ENCODE measurements at regions not wholly inside any gene's neighbourhood (a gene's known extent, or its start where the extent isn't known, plus 50 kb on each side); places are given as distances from the start of the nearest gene placed in this dataset.

DNA sequence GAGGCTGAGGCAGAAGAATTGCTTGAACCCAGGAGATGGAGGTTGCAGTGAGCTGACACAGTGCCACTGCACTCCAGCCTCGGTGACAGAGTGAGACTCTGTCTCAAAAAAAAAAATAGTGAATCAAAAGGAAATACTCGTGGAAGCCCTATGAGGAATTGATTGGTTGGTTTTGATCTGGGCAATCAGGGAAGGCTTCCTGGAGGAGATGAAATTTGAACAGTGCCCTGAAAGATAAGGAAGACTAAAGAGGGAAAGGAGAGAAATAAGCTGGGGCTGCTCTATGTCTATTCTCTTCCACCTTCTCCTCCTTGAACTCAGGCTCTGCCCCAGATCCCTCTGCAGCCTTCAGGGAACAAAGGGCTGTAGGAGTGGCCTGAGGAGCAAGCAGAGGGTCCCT lies 54.1 kb downstream of the IRF2BPL start:
- no peak for DNase-seq

DNA sequence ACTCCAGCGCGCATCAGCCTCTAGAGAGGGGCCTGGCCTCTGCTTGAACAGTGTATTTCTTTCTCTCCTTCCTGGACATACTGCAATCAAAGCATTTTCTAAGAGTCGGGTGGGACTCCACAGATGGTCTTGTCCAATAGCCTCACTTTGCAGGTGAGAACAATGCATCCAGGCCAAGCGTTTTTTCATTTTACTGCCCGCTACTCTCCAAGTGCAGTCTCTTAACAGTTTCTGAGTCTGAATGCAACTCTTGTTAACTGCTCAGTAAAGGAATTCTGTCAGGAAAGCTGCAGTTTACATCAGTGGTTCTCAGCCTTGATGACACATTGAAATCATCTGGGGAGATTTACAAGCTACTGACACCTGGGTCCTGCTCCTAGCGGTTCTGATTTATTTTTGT lies 57.0 kb downstream of the IRF2BPL start:
- no peak for DNase-seq

DNA sequence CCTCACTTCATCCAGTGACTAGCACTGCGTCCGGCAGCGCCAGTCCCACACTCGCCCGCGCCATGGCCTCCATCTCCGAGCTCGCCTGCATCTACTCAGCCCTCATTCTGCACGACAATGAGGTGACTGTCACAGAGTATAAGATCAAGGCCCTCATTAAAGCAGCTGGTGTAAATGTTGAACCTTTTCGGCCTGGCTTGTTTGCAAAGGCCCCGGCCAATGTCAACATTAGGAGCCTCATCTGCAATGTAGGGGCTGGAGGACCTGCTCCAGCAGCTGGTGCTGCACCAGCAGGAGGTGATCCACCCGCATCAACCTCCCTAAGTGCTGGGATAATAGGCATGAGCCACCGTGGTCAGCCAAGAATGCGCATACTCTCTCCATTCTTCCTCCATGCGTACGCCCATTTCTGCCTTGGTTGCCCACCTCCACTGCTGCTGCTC lies 59.9 kb downstream of the IRF2BPL start:
- DNase-seq: no peak

DNA sequence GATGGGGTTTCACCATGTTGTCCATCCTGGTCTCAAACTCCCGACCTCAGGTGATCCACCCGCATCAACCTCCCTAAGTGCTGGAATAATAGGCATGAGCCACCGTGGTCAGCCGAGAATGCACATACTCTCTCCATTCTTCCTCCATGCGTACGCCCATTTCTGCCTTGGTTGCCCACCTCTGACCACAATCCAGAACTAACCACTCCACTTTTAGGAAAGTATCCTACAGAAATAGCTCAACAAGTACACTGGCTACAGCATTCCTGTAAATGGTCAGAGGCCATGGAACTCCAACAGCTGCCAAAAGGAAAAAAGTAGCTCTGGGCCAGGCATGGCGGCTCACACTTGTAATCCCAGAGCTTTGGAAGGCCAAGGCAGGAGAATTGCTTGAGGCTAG lies 60.7 kb downstream of the IRF2BPL start:
- DNase-seq: no peak

DNA sequence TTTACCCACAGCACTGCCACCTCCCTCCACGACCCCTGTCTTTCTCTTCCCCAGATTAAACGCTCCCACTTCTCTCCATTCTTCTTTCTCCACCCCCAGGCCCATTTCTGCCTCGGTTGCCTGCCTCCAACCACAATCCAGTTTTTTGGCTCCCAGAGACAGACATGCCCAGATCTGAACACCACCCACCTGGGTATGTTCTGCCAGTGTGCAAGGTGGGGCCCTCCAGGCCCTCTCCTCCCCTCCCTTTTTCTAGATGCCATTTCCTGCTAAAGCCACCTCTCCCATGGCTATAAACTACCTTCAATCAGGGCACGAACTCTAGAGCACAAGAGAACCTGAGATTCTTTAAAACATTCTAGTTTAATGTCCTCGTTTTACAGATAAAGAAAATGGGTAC lies 63.3 kb downstream of the IRF2BPL start:
- no peak for DNase-seq

DNA sequence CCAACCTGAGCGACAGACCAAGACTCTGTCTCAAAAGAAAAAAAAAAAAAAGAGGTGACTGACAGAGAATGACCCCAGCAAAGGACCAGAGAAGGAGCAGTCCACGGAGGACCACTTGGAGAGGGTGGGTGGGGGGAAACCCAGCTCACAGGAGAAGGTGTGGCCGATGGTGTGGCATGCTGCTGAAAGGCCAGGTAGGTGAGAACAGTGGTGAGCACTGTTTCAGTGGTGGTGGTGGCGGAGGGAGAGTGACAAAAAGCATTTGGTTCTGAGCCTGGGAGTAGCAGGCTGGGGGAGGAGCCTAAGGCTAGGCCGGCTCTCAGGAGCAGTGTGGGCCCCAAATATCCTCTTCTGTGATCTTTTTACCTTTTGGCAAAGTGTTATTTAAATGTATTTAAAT lies 63.8 kb downstream of the IRF2BPL start:
- DNase-seq: no peak

DNA sequence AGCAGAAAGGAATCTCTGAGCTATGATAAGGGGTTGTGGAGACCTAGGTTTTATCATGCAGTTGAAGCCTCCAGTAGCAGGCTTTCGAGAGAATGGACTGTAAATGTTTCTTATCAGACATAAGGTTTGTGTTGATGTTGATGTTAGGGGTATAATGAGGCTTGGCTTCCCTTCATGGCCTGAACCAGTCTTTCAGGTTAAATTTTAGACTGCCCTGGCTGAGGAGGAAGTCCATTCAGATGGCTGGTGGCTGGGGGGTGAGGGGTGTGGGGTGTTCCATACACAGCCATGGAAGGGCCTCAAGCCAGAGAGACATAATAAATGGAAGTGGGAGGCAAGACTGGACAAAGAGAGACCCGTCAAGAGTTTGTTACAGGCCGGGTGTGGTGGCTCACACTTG lies 65.1 kb downstream of the IRF2BPL start:
- DNase-seq: no peak

DNA sequence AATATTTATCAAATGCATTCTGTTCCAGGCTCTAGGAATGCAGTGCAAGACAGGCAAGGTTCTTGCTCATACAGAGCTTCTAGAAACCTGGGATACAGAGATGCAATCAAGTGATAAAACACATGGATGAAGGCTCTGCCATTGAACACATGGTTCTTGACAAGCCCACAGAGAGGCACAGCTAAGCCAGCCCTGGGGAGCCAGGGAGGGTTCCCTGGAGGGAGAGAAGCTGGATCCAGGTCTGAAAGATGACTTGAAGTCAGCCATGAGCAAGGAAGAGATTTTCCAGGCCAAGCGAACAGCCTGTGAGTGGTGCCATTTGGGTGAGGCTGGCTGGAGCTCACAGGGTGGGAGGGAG lies 66.2 kb downstream of the IRF2BPL start:
- DNase-seq: no peak

DNA sequence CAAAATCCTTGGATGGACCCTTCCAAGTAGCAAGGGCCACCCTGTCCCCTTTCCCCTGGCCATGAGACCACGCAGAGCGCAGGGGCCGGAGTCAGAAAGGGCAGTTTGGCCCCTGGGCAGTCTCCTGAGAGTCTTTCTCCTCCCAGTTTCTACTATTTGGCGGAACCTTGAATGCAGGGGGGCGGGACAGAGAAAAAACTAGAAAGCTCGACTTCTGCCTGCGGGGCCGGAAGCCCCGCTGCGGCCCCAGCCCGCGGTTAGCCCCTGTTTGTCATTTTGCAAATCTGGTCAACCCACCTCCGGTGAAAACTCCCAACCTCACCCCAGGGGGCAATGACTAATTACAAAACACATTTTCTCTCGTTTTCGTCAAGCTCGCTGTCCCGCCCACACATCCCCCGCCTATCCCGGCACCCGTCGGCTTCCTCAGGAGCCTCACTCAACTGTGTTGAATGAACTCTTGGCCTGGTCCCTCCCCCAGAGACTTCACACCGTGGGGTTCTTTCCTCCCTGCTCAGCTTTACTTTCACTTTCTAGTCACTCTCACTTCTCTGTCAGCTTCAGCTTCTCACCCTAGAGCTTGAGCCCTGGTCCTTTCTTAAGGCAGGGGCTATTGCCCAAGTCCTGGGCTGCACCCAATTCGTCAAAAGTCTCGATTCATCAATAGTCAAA lies 66.7 kb downstream of the IRF2BPL start:
- peak; percentile 43 to 44 for DNase-seq

DNA sequence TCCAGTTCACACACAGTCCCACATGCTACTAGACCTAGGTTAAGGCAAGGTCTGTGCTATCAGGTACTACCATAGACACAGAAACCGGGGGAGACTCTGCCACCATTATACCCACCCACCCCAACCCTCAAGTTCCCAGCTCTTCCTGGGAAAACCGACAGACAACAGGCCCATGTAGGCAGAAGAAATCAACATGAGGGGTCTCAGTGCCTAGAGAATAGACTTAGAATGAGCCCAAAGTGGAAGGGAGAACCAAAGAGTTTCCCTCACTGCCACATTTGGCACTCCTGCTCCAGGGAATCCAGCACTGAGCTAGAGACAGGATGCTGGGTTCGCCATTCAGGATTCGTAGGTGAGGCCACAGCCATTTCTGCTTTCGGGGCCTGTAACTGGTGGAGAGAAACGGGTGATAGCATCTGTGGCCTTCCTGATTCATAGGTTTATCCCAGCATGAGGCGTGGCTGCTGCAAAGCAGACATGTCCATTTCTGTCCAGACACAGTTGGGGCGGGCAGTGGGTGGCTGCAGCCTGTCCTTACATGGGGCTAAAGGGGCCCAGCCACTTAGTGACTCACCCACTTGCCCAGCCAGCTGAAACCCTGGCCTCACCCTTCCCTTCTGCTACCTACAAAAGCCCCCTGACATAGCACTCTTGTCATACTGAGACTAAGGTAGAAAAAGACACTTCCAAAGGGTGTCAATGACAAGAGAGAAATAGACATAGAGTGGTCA lies 69.4 kb downstream of the IRF2BPL start:
- no peak for DNase-seq

DNA sequence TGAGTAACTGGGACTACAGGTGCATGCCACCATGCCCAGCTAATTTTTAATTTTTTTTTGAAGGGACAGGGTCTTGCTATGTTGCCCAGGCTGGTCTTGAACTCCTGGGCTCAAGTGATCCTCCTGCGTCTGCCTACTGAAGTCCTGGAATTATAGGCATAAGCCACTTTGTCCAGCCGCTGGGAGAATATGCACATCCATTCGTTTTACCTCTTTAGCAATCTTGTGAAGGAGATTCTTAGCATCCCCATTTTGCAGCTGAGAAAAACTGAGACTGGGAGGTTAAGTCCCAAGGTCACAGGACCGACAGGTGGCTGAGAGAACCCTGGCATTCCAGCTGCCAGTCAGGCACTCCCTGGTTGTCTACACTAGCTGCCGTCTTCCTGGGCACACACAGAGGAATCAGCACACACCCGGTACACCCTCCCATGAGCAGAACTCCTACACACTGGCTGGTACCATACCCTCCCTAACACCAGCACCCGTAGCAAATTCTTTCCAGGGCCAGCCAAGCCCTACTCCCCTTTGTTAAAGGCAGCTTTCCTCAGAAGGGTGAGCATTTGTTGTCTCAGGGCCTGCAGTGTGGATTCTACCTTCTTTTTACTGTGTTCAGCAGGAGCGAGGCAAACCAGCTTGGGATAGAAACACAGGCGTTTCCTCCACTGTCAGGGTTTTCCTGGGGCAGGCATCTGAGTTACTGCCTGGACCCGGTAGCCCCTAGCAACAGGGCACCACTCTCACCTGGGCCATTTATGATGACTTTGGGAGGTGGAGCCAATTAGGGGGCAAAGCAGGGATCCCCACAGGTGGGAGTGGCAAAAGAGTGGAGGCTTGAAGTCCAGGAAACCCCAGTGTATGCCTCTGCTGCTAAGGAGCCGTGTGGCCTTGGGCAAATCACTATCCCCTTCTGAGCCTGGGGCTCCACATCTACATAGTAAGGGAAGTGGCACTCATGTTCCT lies 70.2 kb downstream of the IRF2BPL start:
- DNase-seq: no peak

DNA sequence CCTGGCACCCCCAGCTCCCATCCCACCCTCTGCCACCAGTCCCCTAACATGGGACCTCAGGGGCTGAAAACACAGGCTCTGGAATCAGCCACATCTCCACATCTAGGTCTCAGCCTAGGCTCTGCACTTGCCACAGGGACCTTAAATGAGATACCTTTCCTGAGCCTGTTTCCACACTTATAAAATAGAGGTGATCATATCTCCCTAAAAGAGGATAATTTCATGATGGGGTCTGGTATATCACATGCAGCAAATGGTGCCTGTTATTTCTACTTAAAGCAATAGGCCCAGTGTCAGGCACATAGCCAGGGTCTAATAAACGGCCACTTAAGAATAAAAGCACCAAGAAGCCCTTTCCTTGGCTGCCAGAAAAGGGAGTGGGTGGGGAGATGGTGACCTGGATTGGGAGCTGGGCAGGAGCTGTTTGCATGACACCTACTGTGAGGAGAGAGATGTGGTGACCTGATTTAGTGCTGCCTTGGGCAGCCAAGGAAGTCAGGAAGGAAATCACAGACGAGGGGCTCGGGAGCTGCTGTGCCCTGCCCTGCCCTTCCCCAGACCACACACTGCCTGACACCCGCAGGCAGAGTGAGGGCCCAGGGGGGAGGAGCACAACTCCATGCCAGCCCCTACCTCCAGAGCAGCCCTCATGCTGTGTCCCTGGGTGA lies 71.2 kb downstream of the IRF2BPL start:
- no peak for DNase-seq

DNA sequence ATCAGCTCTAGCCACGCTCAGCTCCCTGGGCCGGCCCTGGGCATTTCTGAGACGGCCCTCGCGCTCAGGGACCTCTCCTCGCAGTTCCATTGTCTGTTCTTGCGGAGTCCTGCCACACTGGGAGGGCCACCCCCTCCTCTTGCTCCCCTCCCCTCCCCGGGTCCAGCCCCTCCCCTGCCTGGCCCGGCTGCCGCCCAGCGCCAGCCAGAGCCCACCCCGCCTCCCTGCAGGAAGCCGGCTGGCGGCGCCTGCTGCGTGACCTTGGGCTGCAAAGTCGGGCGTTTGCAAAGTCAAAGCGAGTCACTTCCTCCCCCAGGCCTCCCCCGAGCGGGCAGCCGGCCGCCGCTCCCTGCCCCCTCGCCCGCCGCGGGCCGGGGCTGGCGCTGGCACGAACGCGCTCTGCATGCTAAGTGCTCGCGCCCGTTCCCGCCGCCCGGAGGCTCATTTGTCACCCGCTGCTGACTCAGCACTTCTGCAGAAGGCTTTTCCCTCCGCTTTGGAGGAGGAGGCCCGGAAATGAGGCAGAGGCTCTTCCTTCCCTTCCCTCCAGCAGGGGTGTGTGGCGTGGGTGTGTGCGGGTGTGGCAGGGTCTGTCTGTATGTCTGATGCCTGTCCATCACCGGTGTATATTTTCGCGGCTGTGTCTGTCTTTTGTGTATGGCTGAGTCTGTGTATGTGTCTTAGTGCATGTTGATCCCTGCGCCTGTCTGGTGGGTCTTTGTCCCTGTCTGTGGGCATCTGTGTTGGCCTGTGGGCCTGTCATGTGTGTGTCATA lies 72.0 kb downstream of the IRF2BPL start:
- DNase-seq: peak; percentile 92 to 94

DNA sequence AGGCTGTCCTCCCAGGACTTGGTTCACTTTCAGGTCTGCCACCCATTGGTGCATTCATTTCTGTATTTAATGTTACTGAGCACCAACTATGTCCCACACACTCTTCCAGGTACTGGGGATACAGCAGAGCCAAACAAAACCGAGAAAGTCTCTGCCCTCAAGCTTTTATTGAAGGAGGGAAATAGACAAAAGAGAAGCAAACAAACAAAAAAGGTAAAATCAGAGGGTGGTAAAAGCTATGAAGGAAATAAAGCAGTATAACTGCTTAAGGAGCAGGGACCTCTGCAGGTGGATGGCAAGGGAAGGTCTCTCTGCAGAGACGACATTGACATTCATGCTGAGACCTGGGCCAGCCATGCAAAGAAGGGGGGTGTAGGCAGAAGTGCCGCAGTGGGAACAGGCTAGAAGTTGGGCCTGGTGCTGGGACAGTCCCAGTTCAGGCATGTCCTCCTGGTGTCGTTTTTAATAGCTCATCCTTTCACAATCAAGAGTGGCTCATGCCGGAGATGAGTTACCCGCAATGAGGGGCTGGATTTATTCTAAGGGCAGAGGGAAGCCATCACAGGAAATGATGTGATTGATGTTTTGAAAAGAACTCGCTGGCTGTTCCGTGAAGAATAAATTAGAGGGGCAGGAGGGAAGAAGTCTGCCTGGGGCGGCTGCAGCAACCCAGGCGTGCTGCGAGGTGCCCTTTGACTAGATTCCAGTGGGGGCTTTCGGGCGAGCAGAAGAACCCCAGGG lies 72.8 kb downstream of the IRF2BPL start:
- DNase-seq: peak in 1 of 2 donors; percentile 41

DNA sequence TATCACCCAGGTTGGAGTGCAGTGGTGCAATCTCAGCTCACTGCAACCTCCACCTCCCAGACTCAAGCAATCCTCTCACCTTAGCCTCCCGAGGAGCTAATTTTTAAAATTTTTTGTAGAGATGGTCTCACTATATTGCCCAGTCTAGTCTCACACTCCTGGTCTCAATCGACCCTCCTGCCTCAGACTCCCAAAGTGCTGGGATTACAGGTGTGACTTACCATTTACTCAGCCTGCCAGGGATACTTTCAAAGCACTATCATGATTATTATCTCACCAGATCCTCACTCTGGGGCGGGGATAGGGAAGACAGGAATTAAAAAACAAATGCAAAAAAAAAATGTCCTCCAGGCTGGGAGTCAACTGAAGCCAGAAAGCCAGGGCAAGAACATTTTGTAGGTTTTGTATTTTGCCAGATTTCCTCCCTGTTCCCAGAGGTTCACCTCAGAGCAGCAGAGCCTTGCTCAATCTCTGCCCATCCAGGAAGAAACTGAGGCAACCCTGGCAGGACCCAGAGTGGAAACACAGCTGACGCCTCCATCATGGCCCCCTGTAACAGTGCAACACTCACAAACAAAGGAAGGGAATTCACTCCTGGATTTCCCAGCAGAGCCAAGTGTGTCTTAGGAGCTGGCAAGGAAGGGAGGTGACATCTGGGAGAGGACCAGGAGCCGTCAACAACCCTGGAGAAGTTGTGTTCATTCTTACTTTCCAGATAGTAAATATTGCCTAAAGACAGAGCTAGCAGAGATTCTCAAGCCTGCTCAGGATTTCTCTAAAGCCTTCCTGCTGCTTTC lies 73.9 kb downstream of the IRF2BPL start:
- DNase-seq: no peak

DNA sequence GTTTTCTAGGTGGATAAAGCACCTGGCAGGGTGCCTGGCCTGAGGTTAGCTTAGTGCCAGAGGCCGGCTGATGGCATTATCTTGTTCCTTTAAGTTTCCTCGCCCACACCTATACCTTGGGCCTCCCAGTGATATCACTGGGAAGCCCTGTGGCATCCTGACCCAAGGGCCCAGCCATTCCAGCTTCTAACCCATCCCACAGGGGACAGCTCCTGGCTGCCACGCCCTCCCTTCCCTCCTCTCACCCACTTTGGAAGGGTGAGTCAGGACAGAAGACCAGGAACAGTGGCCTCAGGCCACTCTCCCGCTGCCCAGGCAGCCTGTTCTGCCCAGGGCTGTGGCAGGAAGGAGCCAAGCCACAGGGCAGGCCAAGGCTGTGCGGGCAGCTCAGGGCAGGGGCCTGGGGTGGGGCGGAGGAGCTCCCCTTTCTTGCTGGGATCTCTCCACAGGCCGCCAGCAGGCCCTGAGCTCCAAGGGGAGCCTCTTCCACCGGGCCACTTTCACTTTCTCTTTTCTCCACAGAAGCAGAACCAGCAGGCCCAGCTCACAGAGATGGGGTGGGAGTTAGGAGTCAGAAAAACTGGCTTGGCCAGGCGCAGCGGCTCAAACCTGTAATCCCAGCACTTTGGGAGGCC lies 75.1 kb downstream of the IRF2BPL start:
- peak in 1 of 2 donors; percentile 42 for DNase-seq

DNA sequence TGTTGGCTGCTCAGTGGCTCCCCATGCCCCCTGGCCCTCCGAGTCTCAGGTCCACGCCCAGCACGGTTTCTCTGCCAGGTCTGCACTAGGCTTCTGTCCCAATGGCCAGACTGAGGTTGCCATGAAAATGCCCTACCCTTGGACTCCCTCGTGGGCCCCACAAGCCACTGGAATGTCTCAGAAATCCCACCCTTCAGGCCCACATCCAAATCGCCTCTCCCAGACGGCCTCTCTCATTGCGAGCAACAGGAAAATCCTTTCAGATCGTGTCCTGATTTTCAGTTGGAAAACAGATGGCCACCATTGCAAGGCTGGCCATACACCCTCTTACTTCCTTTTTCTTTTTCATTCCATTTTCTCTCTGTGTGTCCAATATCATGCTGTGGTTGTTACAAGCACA lies 77.3 kb downstream of the IRF2BPL start:
- no peak for DNase-seq

DNA sequence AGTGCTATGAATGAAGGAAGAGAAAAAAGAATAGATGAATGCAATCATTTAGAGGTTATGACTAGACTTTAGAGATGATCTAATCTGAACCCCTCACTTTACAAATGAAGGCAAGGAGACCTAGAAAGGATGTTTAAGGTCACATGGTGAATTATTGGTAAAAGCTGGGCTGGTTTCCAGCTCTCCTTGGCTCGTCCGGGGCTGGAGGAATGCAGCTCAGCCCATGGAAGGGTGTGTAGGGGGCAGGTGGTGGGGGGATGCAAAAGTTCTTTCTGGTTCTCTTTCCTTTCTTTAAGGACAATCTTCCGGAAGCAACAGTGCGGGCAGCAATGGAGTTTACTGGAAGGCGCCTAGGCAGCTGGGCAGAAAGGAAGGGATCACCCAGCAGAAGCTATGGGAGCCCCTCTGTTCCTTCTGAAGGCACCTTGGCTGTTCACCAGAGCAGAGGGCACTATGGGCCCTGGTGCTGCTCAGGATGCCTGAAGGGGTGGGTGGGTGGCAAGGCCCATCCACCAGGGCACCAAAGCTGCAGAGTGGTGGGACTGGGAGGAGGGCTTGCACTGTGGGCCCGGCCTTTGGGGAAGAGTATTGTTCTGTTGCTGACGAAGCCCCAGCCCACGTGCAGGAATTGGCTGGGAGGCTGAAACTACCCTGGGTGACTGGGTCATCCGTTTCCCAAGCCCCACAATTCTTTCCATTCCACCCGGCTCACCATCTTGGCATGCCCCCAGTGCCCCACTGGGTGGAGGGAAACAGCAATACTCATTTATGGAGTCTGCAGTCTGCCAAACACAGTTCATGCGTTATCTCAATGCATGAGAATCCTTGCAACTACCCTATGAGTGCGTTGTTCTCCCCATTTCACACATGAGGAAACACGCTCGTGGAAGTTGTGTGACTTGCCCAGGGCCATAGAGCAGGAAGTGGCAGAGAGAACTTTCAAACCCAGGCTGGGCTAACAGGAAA lies 78.2 kb downstream of the IRF2BPL start:
- DNase-seq: no peak

DNA sequence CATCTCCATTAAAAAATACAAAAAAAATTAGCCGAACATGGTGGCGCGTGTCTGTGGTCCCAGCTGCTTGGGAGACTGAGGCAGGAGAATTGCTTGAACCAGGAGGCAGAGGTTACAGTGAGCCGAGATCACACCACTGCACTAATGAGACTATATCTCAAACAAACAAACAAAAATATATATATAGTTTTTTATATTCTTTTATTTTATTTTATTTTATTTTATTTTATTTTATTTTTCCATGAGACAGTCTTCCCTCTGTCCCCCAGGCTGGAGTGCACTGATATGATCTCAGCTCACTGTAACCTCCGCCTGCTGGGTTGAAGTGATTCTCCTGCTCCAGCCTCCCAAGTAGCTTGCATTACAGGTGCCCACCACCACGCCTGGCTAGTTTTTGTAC lies 79.5 kb downstream of the IRF2BPL start:
- DNase-seq: no peak

All from hippocampal formation (tissue), 2 donors.